Stimulated activated CD8-positive, alpha-beta memory T cell treated with anti-CD3 and anti-CD28 coated beads, Interleukin-15, amount 100 ng/mL, for 4 hours (primary cell): ENCODE measurements at regions not wholly inside any gene's neighbourhood (a gene's known extent, or its start where the extent isn't known, plus 50 kb on each side); places are given as distances from the start of the nearest gene placed in this dataset.
A peak's percentile ranks its signal among the peaks of the same experiment; 100 is the strongest.

Experiments used
- DNase-seq, 2 donors: peaks; one replicate each; pipeline ENCODE4 v3.0.0-alpha.2; 2020; ENCODE audit warnings: low read depth in 2 of 2

DNA sequence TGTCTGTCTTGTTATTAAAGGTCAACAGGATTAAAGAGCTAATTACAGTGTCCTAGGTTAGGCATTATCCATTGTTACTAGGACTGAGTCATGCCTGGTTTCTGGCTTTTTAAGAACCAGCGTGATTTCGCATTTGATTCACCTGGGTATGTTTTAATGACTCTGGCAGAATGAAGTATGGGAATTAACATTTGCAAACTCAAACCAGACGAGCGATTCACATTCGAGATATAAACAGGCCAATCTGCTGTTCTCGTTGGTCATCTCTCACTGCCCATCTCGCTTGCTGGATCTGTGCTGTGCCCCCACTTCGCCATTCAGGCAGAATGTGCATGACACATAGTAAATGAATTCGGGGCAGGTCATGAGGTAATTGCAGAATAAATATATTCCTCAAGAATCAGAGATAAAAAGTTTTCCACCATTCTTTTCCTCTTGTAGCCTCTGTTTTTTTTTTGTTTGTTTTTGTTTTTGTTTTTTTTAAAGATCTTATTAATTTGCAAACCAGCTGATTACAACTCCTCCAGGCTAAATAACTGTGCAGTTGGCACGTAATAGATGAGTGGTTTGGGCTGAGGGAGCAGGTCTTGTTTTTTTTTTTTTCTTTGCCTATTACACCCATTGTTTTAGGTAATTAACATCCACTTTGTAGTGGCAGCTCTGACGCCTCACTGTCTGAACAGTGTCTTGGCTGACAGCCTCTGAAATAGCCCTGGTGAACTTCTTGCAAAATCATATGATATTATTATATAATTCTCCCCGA is 313.5 kb upstream of the MSX2 start:
- DNase-seq = no peak

DNA sequence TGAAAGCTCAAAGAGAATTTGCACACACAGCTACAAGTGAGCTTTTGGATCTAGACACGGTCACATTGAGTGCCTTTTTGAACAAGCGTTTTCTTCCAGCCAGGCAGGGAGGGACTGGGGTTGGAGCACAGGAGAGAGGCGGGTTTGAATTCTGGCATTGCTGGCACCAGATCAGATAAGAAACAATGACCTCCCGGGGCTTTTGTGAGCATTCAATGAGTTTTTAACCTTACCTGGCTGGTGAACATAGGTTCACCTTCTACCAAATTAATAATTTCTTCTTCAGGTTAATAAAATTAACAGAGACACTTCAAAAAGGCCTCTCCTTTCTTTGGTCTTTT is 312.9 kb upstream of the MSX2 start:
- no peak for DNase-seq

DNA sequence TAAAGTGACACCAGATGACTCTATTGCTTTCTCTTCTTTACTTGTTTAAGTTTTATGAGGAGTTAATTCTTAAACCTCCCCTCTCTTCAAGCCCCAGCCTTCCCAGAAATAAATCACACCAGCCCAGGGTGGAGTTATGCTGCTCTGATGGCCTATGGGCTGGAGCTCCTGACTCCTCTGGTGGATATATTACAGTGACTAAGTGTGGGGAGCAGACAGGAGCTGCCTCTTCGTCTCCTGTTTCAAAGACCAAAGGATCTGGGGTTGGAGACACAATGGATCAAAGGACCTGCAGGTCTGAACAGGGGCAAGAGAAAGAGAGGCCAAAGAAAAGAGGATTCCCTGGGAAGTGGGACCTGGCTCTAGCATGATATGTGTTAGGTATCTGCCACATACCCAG is 312.0 kb upstream of the MSX2 start:
- no peak for DNase-seq

DNA sequence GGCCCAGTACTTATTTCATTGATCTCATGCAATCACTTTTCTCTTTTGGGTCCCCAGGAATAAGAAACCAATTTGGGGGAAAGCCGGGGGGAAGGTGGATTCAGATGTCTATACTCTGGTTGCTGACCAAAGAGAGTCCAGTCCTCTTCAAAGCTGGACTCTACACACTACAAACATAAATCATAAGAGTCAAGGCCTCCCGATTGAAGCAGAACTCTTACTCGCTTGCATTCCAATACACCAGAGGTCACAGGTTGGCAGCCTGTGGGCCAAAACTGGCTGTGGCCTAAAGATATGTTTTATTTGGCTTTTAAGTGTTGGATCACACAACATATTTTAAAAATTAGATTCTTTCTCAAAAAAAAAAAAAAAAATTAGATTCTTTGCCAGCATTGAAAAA is 311.4 kb upstream of the MSX2 start:
- DNase-seq = no peak

DNA sequence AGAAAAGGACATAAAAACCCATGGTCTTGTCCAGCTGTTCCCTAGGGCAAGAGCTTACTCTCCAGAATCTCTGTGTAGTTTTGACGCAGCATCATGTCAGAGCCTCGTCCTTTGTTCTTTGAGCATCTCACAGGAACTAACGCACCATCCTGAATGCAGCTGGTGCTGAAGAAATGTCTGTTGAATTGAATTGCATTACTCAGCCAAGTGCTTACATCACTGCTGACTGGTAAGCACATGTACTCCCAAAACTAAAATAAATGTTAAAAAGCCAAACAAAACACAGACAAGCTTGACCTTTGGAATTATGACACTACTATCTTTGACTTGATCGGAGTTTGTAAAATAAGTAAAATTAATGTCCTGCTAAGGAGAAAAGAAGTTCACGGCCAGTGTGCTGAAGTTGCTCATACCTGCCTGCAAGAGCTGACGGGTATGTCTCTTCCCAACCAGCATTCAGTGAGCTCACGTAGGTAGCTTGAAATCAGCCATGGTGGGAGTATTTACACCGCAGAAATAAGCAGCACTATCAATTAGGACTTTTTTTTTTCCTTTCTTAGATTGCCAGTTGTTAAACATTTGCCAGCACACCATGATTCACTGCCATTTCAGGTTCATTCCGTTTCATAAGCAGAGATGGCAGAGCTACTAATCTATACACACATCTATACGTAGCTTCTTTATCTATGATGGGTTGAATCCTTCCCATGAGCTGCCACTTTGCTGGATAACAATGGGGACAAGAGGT is 310.6 kb upstream of the MSX2 start:
- no peak for DNase-seq

DNA sequence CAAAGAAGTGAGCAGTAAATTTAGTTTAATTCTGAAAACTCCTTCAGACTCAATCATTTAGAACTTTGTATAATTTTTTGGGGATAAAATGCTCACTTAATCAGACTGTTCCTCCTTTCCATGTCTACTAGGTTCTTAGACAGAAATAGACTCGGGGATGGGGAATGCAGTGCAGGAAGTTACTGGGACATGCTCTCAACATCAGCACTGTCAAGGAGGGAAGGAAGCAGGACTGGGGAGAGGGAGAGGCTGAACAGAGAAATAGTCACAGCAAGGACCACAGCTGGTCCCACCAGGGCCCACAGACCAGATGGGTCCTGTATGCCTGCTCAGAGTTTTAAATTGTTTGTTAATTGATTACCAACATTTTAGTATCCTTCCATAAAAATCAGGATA is 310.1 kb upstream of the MSX2 start:
- no peak for DNase-seq

DNA sequence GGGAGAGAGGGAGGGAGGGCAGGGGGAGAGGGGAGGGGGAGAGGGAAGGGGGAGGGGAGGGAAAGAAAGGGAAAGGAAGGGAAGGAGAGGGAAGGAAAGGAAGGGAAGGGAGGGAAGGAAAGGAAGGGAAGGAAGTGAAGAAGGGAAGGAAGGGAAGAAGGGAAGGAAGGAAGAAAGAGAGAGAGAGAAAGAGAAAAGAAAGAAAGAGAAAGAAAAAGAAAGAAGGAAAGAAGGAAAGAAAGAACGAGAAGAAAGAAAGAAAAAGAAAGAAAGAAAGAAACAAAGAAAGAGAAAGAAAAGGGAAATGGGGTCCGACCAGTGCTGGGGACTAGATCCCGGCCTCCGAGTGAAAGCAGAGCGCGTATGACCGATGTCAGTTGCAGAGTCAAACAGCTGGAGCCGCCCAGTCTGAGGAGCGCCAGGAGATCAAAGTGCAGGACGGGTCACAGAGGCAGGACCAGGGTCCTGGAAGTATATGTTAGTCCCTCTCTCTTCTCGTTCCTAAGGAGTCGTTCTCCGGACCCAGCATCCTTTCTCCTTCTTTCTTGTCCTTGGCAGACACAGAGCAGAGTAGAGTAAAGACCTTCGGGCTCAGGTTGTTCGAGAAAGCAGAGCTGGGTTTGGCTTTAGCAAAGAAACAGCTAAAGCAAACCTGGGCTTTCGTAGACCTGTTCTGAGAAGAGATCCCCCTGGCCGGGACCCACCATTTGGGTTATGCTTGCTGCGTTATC is 305.4 kb upstream of the MSX2 start:
- DNase-seq = no peak

DNA sequence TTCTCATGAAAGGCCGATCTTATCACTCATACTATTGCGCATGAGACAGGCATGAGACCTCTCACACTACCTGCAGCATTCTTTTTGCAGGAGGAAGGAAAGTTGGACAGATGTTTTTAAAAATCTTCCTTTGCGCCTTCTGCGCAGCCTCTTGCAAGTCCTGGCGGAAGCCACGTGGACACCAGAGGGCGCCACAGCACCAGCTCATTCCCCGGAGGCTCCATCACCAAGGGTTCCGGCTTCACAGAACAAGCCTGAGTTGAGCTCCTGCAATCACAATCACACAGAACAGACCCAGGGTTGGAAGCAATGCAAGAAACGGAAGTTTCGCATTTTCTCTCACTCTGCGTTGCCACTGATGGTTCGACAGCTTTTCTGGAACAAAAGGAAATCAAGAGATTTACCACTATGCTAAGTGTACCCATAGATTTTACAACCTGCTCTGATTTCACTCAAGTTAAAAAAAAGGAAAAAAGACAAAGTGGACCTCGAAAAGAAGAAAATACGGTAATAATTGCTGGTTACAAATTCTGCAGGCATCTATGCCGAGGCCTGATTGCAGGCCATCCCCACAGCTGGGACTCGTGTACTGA is 304.7 kb upstream of the MSX2 start:
- peak; percentile 23 to 36 for DNase-seq

DNA sequence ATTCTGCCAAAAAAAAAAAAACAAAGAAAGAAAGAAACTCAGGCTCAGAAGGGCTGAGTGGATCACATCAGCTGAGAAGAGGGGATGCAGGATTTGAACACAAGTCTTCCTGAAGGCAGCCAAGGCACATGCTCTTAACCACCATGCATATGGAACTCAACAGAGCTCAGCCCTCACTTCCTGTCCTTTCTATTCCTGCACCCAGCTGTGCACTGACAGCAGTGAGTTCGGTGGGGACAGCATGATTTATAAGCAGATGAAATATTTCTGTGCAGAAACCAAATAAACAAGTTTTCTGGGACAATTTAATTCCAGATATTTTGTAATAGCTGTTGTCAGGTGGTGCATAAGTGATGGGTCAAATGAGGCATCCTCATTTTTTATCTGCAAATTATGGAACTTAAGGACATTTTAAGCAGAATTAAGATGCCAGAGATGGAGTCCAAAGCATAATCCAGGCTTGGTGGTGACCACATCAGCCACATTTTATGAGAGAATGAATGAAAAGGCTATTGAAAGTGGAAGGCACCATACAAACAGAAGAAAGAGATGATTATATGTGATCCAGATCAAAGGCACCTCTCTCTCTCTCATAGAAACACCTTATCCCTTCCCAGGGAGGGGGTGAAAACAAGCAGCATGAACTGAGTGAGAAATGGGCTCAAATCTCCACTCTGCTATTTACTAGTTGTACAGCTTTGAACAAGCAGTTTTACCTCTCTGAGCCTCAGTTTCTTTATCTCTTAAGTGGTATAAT is 303.6 kb upstream of the MSX2 start:
- DNase-seq = no peak

DNA sequence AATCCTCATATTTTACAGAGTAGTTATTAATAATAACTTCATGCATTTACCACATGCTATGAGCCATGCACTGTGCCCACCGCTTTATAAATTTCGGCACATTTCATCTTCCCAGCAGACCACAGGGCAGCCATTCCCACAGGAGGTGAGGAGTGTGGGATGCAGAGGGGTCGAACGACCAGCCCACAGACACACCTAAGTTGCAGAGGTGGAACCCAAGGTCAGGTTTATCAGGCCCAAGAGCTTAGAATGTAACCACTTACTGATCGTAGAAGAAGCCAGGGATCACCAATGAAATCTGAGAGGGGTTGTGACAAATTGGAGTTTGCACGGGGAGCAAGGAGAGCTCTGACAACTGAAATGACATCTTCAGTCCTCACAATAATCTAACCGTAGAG is 303.0 kb upstream of the MSX2 start:
- no peak for DNase-seq

DNA sequence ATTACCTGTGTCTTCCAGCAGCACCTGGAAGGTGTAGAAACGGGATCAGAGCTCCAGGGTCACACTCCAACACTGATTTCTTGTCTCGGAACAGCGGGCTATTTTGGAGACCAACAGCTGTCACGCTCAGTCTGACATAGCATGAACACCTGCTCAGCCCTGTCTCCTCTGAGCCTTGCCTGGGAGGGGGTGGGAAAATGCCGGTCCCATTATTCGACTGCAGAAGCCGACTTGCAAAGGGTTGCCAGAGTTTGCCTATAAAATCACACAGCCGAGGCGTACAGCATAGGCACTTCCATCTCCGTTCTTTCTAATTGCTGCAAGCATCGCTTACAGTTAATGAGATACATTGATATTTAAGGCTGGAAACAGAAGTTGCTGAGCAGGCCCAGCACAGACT is 300.8 kb upstream of the MSX2 start:
- DNase-seq = no peak

DNA sequence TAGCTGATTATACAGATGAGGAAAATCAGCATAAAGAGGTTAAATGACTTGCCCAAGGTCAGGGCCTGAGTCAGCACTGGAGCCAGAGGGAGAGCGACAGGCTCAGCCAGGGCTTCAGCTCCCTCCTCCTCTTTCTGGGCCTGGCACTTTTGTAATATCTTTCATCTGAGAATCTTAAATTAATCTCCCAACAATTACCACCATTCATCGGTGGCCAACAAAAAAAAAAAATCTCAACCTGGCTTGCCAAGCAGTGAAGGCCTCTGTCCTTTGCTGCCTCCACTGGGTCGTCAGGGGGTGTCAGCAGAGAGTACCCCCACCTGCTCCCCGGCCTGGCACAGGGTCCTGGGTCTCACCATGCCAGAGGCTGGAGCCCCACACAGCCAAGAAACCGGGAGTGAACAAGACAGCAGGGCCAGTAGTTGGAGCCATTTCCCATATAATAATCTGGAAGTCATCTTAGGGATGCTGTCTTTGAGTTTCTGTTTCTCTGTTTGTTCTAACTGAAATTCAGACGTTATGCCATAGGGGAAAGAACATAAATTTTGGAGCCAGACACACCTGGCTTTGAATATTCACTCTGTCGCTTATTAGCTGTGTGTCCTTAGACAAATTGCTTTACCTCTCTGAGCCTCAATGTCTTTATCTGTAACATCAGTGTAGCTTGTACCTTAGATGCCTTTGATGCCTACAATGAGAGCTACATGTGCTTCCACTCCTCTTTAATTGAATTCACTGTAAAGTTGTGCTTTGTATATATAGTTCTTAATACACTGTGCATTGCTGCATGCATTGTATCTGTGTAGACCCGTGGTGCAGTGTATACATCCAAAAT is 299.9 kb upstream of the MSX2 start:
- DNase-seq = no peak

DNA sequence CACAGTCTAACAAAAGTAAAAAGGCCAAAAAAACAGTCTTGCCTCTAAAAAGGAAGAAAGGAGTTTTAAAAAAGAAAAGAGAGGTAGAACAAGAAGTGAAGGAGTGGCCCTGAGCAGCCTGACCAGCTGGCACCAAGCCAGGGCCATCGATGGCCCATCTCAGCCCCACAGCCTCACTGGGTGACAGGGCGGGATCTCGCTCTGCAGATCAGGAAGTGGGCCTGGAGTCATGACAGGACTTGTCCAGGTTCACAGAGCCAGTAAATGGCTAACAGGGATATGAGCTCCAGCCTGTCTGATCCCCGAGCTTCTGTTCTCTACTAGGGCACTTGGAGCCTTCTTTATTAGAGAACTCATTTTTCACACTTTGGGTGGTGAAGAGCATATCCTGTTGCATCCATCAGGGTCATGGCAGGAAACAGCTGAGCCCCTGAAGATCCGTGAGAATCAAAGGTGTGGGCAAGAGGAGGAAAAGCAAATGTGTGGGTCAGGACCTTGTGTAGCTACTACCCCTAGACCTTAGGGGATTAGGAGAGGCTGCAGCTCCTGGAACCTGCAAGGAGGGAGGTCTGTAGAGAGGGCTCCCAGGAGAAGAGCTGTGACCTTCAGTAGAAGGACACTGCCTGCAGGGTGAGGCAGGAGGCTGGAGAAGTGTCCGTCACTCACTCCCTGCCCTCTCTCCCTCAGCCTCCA is 299.0 kb upstream of the MSX2 start:
- DNase-seq = no peak

DNA sequence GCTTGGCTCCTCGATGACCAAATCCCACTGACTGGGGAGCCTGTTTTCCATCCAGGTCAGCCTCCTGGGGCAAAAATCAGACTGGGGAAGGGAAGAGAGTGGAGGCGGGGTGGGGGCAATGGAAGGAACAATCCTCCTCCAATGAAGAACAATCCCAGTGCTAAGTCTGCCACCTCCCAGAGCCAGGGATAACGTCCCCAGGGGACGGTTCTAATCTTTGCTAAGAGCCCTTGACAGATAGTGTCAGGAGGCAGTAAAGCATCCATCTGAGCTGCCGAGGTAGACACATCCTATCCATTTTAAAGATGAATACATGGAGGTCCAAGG is 298.5 kb upstream of the MSX2 start:
- DNase-seq = no peak

DNA sequence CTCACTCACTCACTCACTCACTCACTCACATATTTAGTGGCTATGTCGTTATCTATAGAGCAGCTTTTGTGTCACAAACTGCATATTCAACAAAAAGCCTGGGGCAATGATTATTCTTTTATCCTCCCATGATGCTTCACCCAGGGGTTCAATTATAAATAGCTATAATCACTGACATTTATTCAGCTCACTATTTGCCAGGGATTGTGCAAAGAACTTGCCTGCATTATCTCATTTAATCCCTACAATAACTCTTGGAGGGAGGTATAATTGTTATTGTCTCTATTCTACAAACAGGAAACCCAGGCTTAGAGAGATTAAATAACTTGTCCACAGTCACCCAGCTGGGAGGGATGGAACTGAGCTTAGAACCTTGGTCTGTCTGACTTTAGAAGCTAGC is 298.0 kb upstream of the MSX2 start:
- DNase-seq = no peak

DNA sequence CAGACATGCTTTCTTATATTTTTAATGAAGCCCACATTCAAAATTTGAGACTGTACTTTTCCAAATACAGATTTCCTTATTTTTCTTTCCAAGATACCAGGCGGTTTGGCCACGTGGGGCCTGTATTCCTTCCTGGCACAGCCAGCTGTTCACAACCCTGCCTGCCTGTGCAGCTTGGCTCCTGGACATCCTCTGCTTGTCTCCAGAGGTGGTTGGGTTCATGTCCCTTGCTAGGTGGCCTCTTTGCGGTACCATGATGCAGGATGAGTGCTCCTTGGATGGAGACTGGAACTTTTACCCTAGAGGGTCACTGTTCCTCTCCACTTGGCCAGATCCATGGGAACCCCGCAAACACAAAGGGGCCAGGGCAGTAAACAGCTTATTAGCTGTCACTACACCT is 297.5 kb upstream of the MSX2 start:
- no peak for DNase-seq

DNA sequence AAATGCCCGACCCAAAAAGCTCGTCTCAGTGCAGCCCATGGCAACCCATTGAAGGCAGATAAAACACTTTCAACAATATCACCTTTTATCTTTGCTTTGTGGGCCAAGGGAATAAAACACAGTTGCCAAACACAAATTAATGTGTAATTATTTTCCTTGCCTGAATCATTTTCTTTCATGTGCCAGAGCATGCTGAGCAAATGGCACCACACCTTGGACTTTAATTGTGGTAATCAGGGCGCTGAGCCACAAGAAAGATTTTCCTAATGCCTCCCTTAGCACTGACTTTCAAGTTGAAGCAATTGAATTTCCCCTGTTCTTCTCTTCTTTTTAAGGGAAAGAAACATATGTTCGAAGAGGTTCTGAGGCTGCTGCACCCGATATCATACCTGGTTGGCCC is 297.1 kb upstream of the MSX2 start:
- DNase-seq = no peak

DNA sequence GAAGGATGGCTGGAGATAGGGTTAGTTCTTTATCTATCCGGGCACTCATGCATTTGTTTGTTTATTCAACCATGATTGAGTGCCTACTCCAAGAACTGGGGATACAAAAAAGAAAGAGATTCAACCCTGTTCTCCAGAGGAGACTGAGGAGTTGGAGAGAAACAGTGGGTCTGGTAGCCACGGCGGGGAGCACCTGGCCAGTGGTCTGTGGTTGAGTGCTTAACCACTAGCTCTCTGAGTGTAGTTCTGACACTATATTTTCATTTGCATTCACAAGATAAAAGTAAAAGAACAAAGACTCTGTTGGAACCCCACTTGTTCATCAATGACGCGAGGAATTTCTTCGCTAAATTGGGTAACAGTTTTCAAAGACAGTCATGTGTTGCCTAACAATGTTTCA is 295.5 kb upstream of the MSX2 start:
- DNase-seq = no peak

DNA sequence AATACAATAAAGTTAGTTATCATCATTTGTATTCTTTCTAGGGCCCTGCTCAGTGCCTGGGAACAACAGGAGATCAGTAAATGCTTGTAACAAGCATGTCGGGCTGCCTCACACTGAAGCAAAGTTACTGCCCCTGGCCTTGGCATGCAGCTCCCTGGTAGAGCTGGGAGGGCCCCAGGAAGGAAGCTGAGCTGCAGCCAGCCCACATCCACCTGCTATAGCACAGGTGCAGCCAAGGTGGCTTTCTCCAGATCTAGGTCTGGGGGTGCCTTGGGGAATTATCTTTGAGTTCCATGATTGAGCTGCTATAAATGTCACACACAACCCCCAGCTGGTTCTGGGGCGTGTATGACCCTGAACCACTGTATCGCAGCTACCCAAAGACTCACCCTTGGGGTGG is 293.4 kb upstream of the MSX2 start:
- DNase-seq = no peak

DNA sequence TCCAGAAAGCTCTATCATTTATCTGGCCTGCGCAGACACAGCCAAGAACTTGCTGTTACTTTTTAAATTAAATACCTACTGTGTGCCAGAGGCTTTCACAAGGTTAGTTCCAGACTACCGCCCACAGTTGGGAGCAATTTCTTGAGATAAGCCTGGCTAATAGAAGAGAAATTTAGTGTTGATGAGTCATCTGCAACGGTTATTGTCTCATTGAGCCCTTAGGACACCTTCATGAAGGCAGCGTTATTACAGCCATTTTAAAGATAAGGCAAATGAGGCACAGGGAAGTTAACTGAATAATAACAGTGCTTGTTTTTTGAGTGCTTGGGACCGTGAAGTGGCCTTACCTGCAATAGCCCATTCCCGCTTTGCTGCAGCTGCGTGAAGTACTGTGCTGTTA is 292.9 kb upstream of the MSX2 start:
- no peak for DNase-seq

DNA sequence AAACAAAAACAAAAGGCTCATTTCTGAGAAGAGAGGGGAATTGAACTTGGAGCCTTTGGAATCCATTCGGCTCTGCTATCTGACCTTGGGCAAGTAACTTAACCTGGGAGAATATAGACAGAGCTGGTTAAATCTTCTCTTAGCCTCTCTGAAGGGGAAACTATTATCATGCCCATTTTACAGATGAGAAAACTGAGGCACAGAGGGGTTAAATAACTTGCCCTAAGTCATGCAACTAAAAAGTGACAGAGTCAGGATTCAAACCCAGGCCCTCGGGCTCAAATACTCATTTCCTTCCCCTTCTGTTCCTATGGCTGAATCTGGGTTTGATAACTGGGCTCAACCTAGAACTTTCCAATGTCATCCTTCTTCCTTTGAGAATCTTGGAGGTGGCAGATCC is 291.3 kb upstream of the MSX2 start:
- DNase-seq = no peak
